A673 (cell line): ENCODE measurements at regions not wholly inside any gene's neighbourhood (a gene's known extent, or its start where the extent isn't known, plus 50 kb on each side); places are given as distances from the start of the nearest gene placed in this dataset.

ENCODE experiments used
- BruUV-seq: library from RNA; stranded (reverse); fragments of 400-500 nt; replicated peaks from 2 replicates; lab custom pipeline; 2021; lab: Mats Ljungman, UMichigan
- CTCF ChIA-PET: fragments of 300-600 bp; sonication (Branson Sonifier 250); formaldehyde crosslinking; loops from one replicate; lab custom pipeline; 2022; ENCODE audit warnings: antibody characterized with exemption; lab: Charles Lee
- POLR2A ChIA-PET: fragments of 300-600 bp; sonication (Branson Sonifier 250); formaldehyde crosslinking; loops from one replicate; lab custom pipeline; 2022; ENCODE audit warnings: antibody characterized with exemption; ENCODE audit not compliant: low non-redundant PET; lab: Charles Lee
- DNase-seq: peaks from one replicate; pipeline ENCODE4 v3.0.0-alpha.2; 2015; ENCODE audit warnings: low spot score
- H3K27ac ChIP-seq: fragments of 200-600 bp; sonication (generic); 2 replicates; pipeline ENCODE4 v1.5.1; 2016; ENCODE audit warnings: mixed run types, low read depth, mild to moderate bottlenecking, mixed read lengths, antibody characterized with exemption, low read length; ENCODE audit not compliant: poor library complexity, severe bottlenecking
- H3K27me3 ChIP-seq: fragments of 200-600 bp; sonication (generic); replicated peaks from 2 replicates; pipeline ENCODE4 v1.6.1; 2017; ENCODE audit warnings: mixed run types, low read depth, mild to moderate bottlenecking, mixed read lengths, antibody characterized with exemption, low read length; ENCODE audit not compliant: insufficient read depth, poor library complexity
- H3K36me3 ChIP-seq: fragments of 200-600 bp; sonication (generic); 2 replicates; pipeline ENCODE4 v1.6.1; 2016; ENCODE audit warnings: mixed run types, mild to moderate bottlenecking, mixed read lengths, antibody characterized with exemption, low read length; ENCODE audit not compliant: insufficient read depth, poor library complexity, severe bottlenecking
- H3K4me1 ChIP-seq: fragments of 200-600 bp; sonication (generic); 2 replicates; pipeline ENCODE4 v1.6.1; 2017; ENCODE audit warnings: mixed run types, mild to moderate bottlenecking, mixed read lengths, antibody characterized with exemption, low read length; ENCODE audit not compliant: insufficient read depth, poor library complexity, severe bottlenecking
- H3K4me3 ChIP-seq: fragments of 200-600 bp; sonication (generic); 2 replicates; pipeline ENCODE4 v1.5.1; 2016; ENCODE audit warnings: low read depth, mixed run types, mild to moderate bottlenecking, mixed read lengths, low read length; ENCODE audit not compliant: poor library complexity, severe bottlenecking
- H3K9me3 ChIP-seq: fragments of 200-600 bp; sonication (generic); 2 replicates; pipeline ENCODE4 v1.6.1; 2016; ENCODE audit warnings: mixed run types, low read depth, mild to moderate bottlenecking, mixed read lengths, antibody characterized with exemption, low read length; ENCODE audit not compliant: poor library complexity, severe bottlenecking
- CTCF ChIP-seq: fragments of 300-800, 200-600 bp; sonication (generic); conservative IDR thresholded peaks from 2 replicates; pipeline ENCODE4 v1.5.1; 2017; ENCODE audit warnings: low read depth, mild to moderate bottlenecking, antibody characterized with exemption, low read length, moderate library complexity, mixed read lengths
- EZH2 ChIP-seq: fragments of 200-600 bp; sonication (generic); IDR thresholded peaks from 2 replicates; pipeline ENCODE4 v1.6.1; 2017; ENCODE audit warnings: borderline replicate concordance, low read depth, mild to moderate bottlenecking, mixed read lengths, antibody characterized with exemption, low read length; ENCODE audit not compliant: poor library complexity, severe bottlenecking
- intact Hi-C: fragments of 100-400 bp; cut with micrococcal nuclease; formaldehyde crosslinking; loops from one replicate; pipeline ENCODE4 v1.10.0; 2022; ENCODE audit not compliant: unreplicated experiment

- intact Hi-C loops, result loop anchor here (5.0 kb wide), 1 partner anchor 348 kb away; no protein-coding TSS in a partner anchor
- BruUV-seq, result no TSS peak
- Histone ChIP-seq H3K27ac (no peak overlapping the region), H3K27me3 (no peaks in the 10 kb centered on the region), H3K4me3 (no peak overlapping the region), H3K36me3 (no peaks in the 10 kb centered on the region), H3K4me1 (peaks cover 5% of the 10 kb centered on the region), H3K9me3 (no peaks in the 10 kb centered on the region)
- TF ChIP-seq CTCF, result no peak
- TF ChIP-seq EZH2, result no peak
- ChIA-PET CTCF (no interaction called here), POLR2A (no interaction called here)
- no peak for DNase-seq
Measured at GRCh38 chr10:4693967-4694366, 132.0 kb upstream of the AKR1E2 start.

- ChIA-PET POLR2A (no interaction called here), CTCF (interaction anchor here (0.6 kb wide), 1 partner anchor 349 kb away, joined by 4 read pairs; no protein-coding TSS in a partner anchor)
- intact Hi-C loops, result loop anchor here (5.0 kb wide), 1 partner anchor 350 kb away; no protein-coding TSS in a partner anchor
- Histone ChIP-seq H3K27me3 (no peaks in the 10 kb centered on the region), H3K4me3 (no peak overlapping the region), H3K36me3 (no peaks in the 10 kb centered on the region), H3K4me1 (peaks cover 12% of the 10 kb centered on the region), H3K9me3 (no peaks in the 10 kb centered on the region), H3K27ac (peak overlapping the region; percentile 81)
- DNase-seq, result no peak
- BruUV-seq, result no TSS peak
- TF ChIP-seq CTCF, result no peak
- no peak for TF ChIP-seq EZH2
Measured at GRCh38 chr10:4692206-4692605, 133.8 kb upstream of the AKR1E2 start.

- intact Hi-C loops, result loop anchor here (5.0 kb wide), 1 partner anchor 351 kb away; no protein-coding TSS in a partner anchor
- Histone ChIP-seq H3K4me1 (peaks cover 12% of the 10 kb centered on the region), H3K9me3 (no peaks in the 10 kb centered on the region), H3K36me3 (no peaks in the 10 kb centered on the region), H3K27ac (peak overlapping the region; percentile 76), H3K4me3 (no peak overlapping the region), H3K27me3 (no peaks in the 10 kb centered on the region)
- CTCF ChIA-PET, result interaction anchor here (0.6 kb wide), 1 partner anchor 350 kb away, joined by 4 read pairs; no protein-coding TSS in a partner anchor
- DNase-seq, result peak; percentile 81
- no peak for TF ChIP-seq EZH2
- TF ChIP-seq CTCF, result no peak
- POLR2A ChIA-PET, result interaction anchor here (0.6 kb wide), 4 partner anchors 37 to 1833 kb away, joined by 4 to 31 read pairs (median 8); no protein-coding TSS in a partner anchor
- BruUV-seq, result no TSS peak
Measured at GRCh38 chr10:4691776-4692175, 134.2 kb upstream of the AKR1E2 start.
